ENCODE measurements at regions not wholly inside any gene's neighbourhood (a gene's known extent, or its start where the extent isn't known, plus 50 kb on each side); places are given as distances from the start of the nearest gene placed in this dataset.

- TF ChIP-seq CTCF (IDR thresholded peaks at IDR 0.05; ENCODE audit: extremely low read depth in 1 of 2, insufficient read depth in 1 of 2, low read depth in 1 of 2, low read length in 2 of 2) (no peak), POLR2A (IDR thresholded peaks at IDR 0.05; ENCODE audit: low read depth, low read length) (no peak), EZH2 (IDR thresholded peaks at IDR 0.05; ENCODE audit: borderline replicate concordance, low read depth, low read length, severe bottlenecking) (no peak), POLR2AphosphoS5 (IDR thresholded peaks at IDR 0.05; ENCODE audit: insufficient read depth, low read depth, low read length) (no peak), MAX (IDR thresholded peaks at IDR 0.05; ENCODE audit: insufficient read depth, insufficient read length) (no peak), JUN (IDR thresholded peaks at IDR 0.05; ENCODE audit: borderline replicate concordance, insufficient read depth, insufficient read length, low read depth) (no peak), MYC (IDR thresholded peaks at IDR 0.05; ENCODE audit: low read depth, low read length) (no peak)
Measured at GRCh38 chr14:97411938-97412612, 614.9 kb downstream of the VRK1 start.
